PC-3 (cell line): ENCODE measurements at regions not wholly inside any gene's neighbourhood (a gene's known extent, or its start where the extent isn't known, plus 50 kb on each side); places are given as distances from the start of the nearest gene placed in this dataset.
"Not testable (repeated sequence)": the region's sequence is repeated elsewhere in the genome, so short reads cannot be mapped to it uniquely, and the experiment has no call there.

Experiments
- ATAC-seq: fragments of 200-7000 bp; cut with Tn5 transposase; 2 replicates; pipeline ENCODE4 v1.9.1; 2020; ENCODE audit warnings: mild to moderate bottlenecking, moderate library complexity
- BruUV-seq: library from RNA; stranded (reverse); fragments of 400-500 nt; replicated peaks from 2 replicates; lab custom pipeline; 2021; lab: Mats Ljungman, UMichigan
- CTCF ChIA-PET: fragments of 300-600 bp; sonication (Branson Sonifier 250); formaldehyde crosslinking; loops from one replicate; lab custom pipeline; 2022; ENCODE audit warnings: antibody characterized with exemption; lab: Charles Lee
- POLR2A ChIA-PET: fragments of 300-600 bp; sonication (Branson Sonifier 250); formaldehyde crosslinking; loops from one replicate; lab custom pipeline; 2022; ENCODE audit warnings: antibody characterized with exemption; ENCODE audit not compliant: unreplicated experiment; lab: Charles Lee
- DNase-seq: peaks from one replicate; pipeline ENCODE4 v3.0.0-alpha.2; 2015
- H2AFZ ChIP-seq: fragments of 300-600 bp; sonication (generic); 2 replicates; pipeline ENCODE4 v1.6.0; 2016; ENCODE audit warnings: antibody characterized with exemption, low read length
- H3F3A ChIP-seq: fragments of 300-600 bp; sonication (generic); one replicate; pipeline ENCODE4 v1.6.0; 2017; ENCODE audit warnings: antibody characterized with exemption, low read length, control low read depth, mild to moderate bottlenecking; ENCODE audit not compliant: unreplicated experiment
- H3K27ac ChIP-seq: fragments of 300-600 bp; sonication (generic); 2 replicates; pipeline ENCODE4 v1.5.1; 2016; ENCODE audit warnings: mild to moderate bottlenecking, low read length
- H3K27me3 ChIP-seq: fragments of 300-600 bp; sonication (generic); 2 replicates; pipeline ENCODE4 v1.6.1; 2016; ENCODE audit warnings: low read length, mixed read lengths
- H3K36me3 ChIP-seq: fragments of 300-600 bp; sonication (generic); 2 replicates; pipeline ENCODE4 v1.6.1; 2016; ENCODE audit warnings: low read depth, mixed run types, low read length, mixed read lengths
- H3K4me1 ChIP-seq: fragments of 300-600 bp; sonication (generic); 2 replicates; pipeline ENCODE4 v1.5.1; 2016; ENCODE audit warnings: low read length; ENCODE audit not compliant: insufficient read depth
- H3K4me2 ChIP-seq: fragments of 300-600 bp; sonication (generic); 2 replicates; pipeline ENCODE4 v1.6.0; 2016; ENCODE audit warnings: low read length
- H3K4me3 ChIP-seq: fragments of 300-600 bp; sonication (generic); 2 replicates; pipeline ENCODE4 v1.5.1; 2016; ENCODE audit warnings: mild to moderate bottlenecking, low read length, mixed read lengths
- H3K79me2 ChIP-seq: fragments of 300-600 bp; sonication (generic); 2 replicates; pipeline ENCODE4 v1.6.1; 2017; ENCODE audit warnings: low read length, mixed read lengths
- H3K9ac ChIP-seq: fragments of 300-600 bp; sonication (generic); 2 replicates; pipeline ENCODE4 v1.6.0; 2016; ENCODE audit warnings: mild to moderate bottlenecking, low read length
- H3K9me2 ChIP-seq: fragments of 300-600 bp; sonication (generic); replicated peaks from 2 replicates; pipeline ENCODE4 v1.6.1; 2016; ENCODE audit warnings: mixed run types, low read length, mixed read lengths
- H3K9me3 ChIP-seq: fragments of 300-600 bp; sonication (generic); 2 replicates; pipeline ENCODE4 v1.6.1; 2016; ENCODE audit warnings: low read length, mixed read lengths
- H4K20me1 ChIP-seq: fragments of 300-600 bp; sonication (generic); 2 replicates; pipeline ENCODE4 v1.6.1; 2016; ENCODE audit warnings: low read length, mixed read lengths
- EZH2 ChIP-seq: fragments of 300-600 bp; sonication (generic); IDR thresholded peaks from one replicate; pipeline ENCODE4 v1.6.1; 2017; ENCODE audit warnings: antibody characterized with exemption, mild to moderate bottlenecking, low read length; ENCODE audit not compliant: unreplicated experiment
- EZH2phosphoT487 ChIP-seq: fragments of 300-600 bp; sonication (generic); IDR thresholded peaks from 2 replicates; pipeline ENCODE4 v1.6.1; 2018; ENCODE audit warnings: mild to moderate bottlenecking, antibody characterized with exemption, low read length, borderline replicate concordance
- intact Hi-C: fragments of 100-400 bp; cut with micrococcal nuclease; formaldehyde crosslinking; loops from 2 replicates; pipeline ENCODE4 v1.9.0; 2023
- TF ChIP-seq, protein P1 (sequence below): fragments of 300-600 bp; sonication (generic); conservative IDR thresholded peaks from 2 replicates; pipeline ENCODE4 v1.5.1; 2017; ENCODE audit warnings: antibody characterized with exemption, low read depth, mild to moderate bottlenecking, low read length

DNA sequence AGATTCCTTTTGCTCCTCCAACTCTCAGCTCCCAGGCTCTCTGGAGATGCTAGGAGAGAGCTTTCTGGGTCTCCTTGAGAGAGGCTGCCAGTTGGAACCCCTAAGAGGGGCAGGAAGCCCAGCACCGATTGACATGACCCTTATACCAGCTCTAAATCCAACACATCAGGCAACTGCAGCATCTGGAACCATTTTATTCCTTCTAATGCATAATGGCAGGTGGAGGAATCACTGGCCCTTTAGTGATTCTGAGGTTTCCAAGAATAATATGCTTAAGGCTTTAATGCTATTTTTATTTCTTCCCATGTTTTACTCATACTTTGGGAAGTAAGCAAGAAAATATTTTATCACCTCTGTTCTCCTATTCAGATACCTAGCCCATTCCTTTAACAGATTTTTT is 60.3 kb upstream of the TEX264 start:
- no peaks in the 10 kb centered on the region for H3F3A ChIP-seq
- H3K27me3 ChIP-seq, result no peaks in the 10 kb centered on the region
- no peak overlapping the region for H3K9ac ChIP-seq
- H3K9me2 ChIP-seq, result no peaks in the 10 kb centered on the region
- no peak overlapping the region for H3K4me3 ChIP-seq
- no peaks in the 10 kb centered on the region for H3K36me3 ChIP-seq
- no TSS peak for BruUV-seq
- no peak overlapping the region for H2AFZ ChIP-seq
- CTCF ChIA-PET, result no interaction called here
- peaks cover 9% of the 10 kb centered on the region; the same call in 1 of the 2 replicates for H3K79me2 ChIP-seq
- no peaks in the 10 kb centered on the region for H4K20me1 ChIP-seq
- no peak overlapping the region for H3K27ac ChIP-seq
- no peak for DNase-seq
- H3K4me2 ChIP-seq, result no peak overlapping the region
- intact Hi-C loops, result no loop called here
- H3K4me1 ChIP-seq, result no peaks in the 10 kb centered on the region
- POLR2A ChIA-PET, result no interaction called here
- H3K9me3 ChIP-seq, result no peaks in the 10 kb centered on the region
- TF ChIP-seq, protein P1, sequence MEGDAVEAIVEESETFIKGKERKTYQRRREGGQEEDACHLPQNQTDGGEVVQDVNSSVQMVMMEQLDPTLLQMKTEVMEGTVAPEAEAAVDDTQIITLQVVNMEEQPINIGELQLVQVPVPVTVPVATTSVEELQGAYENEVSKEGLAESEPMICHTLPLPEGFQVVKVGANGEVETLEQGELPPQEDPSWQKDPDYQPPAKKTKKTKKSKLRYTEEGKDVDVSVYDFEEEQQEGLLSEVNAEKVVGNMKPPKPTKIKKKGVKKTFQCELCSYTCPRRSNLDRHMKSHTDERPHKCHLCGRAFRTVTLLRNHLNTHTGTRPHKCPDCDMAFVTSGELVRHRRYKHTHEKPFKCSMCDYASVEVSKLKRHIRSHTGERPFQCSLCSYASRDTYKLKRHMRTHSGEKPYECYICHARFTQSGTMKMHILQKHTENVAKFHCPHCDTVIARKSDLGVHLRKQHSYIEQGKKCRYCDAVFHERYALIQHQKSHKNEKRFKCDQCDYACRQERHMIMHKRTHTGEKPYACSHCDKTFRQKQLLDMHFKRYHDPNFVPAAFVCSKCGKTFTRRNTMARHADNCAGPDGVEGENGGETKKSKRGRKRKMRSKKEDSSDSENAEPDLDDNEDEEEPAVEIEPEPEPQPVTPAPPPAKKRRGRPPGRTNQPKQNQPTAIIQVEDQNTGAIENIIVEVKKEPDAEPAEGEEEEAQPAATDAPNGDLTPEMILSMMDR, result no peak
- ATAC-seq, result no peak

GRCh38 chr3:51617597-51617996 is 53.5 kb upstream of the TEX264 start:
- Histone ChIP-seq H3K27ac (no peak overlapping the region), H3K4me3 (no peak overlapping the region), H3K36me3 (no peaks in the 10 kb centered on the region), H3K4me2 (no peak overlapping the region), H3K79me2 (peaks cover 20% of the 10 kb centered on the region; the same call in 1 of the 2 replicates), H3K27me3 (no peaks in the 10 kb centered on the region), H3K9me2 (no peaks in the 10 kb centered on the region), H4K20me1 (no peaks in the 10 kb centered on the region), H3K9ac (no peak overlapping the region), H2AFZ (no peak overlapping the region), H3F3A (no peaks in the 10 kb centered on the region), H3K4me1 (no peaks in the 10 kb centered on the region), H3K9me3 (no peaks in the 10 kb centered on the region)
- ChIA-PET POLR2A (no interaction called here), CTCF (no interaction called here)
- ATAC-seq (no peak), DNase-seq (no peak)
- no peak for TF ChIP-seq EZH2
- TF ChIP-seq, protein P1, result no peak
- no peak for TF ChIP-seq EZH2phosphoT487
- no TSS peak for BruUV-seq
- intact Hi-C loops, result no loop called here

DNA sequence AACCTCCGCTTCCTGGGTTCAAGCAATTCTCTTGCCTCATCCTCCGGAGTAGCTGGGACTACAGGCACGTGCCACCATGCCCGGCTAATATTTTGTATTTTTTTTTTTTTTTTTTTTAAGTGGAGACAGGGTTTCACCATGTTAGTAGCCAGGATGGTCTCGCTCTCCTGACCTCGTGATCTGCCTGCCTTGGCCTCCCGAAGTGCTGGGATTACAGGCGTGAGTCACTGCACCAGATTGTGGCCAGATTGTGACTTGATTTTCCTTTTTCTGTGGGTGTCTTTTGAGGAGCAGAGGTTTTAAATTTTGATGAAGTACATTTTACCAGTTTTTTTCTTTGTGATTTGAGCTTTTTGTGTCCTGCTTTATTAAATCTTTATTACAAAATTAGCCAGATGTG is 53.0 kb upstream of the TEX264 start:
- H4K20me1 ChIP-seq, H3K27ac ChIP-seq, intact Hi-C loops, H3K9ac ChIP-seq, CTCF ChIA-PET, POLR2A ChIA-PET, H3K36me3 ChIP-seq, DNase-seq, H2AFZ ChIP-seq, ATAC-seq, H3K4me2 ChIP-seq, H3K27me3 ChIP-seq, BruUV-seq, H3K4me3 ChIP-seq, H3K9me2 ChIP-seq, H3K9me3 ChIP-seq, H3K4me1 ChIP-seq, H3F3A ChIP-seq: not testable (repeated sequence)
- peaks cover 20% of the 10 kb centered on the region; the same call in 1 of the 2 replicates for H3K79me2 ChIP-seq
